Ishikawa (cell line): ENCODE measurements at regions not wholly inside any gene's neighbourhood (a gene's known extent, or its start where the extent isn't known, plus 50 kb on each side); places are given as distances from the start of the nearest gene placed in this dataset.

Experiments used
- CEBPB ChIP-seq: IDR thresholded peaks from 2 replicates; pipeline ENCODE4 v1.6.1; 2012
- EGR1 ChIP-seq: IDR thresholded peaks from 2 replicates; pipeline ENCODE4 v1.6.1; 2012
- EP300 ChIP-seq: IDR thresholded peaks from 2 replicates; pipeline ENCODE4 v1.6.1; 2012; ENCODE audit warnings: borderline replicate concordance
- MAX ChIP-seq: IDR thresholded peaks from 2 replicates; pipeline ENCODE4 v1.6.1; 2012
- NFIC ChIP-seq: IDR thresholded peaks from 2 replicates; pipeline ENCODE4 v1.6.1; 2012
- RAD21 ChIP-seq: IDR thresholded peaks from 2 replicates; pipeline ENCODE4 v1.6.1; 2012; ENCODE audit warnings: low read depth
- REST ChIP-seq: IDR thresholded peaks from 2 replicates; pipeline ENCODE4 v1.6.1; 2012; ENCODE audit warnings: low read depth, mild to moderate bottlenecking
- TAF1 ChIP-seq: IDR thresholded peaks from 2 replicates; pipeline ENCODE4 v1.6.1; 2012; ENCODE audit warnings: low read depth, mild to moderate bottlenecking
- TCF12 ChIP-seq: IDR thresholded peaks from 2 replicates; pipeline ENCODE4 v1.6.1; 2012; ENCODE audit warnings: low read depth
- USF1 ChIP-seq: IDR thresholded peaks from 2 replicates; pipeline ENCODE4 v1.6.1; 2012
- YY1 ChIP-seq: IDR thresholded peaks from 2 replicates; pipeline ENCODE4 v1.6.1; 2012; ENCODE audit warnings: low read depth
- ZBTB7A ChIP-seq: IDR thresholded peaks from 2 replicates; pipeline ENCODE4 v1.6.1; 2012; ENCODE audit warnings: low read depth

- TF ChIP-seq REST = no peak
- no peak for TF ChIP-seq TCF12
- no peak for TF ChIP-seq CEBPB
- TF ChIP-seq MAX = no peak
- peak; percentile 65 for TF ChIP-seq RAD21
- TF ChIP-seq EP300 = no peak
- no peak for TF ChIP-seq ZBTB7A
- TF ChIP-seq EGR1 = no peak
- no peak for TF ChIP-seq TAF1
- no peak for TF ChIP-seq YY1
- no peak for TF ChIP-seq NFIC
- TF ChIP-seq USF1 = no peak
Observed at GRCh38 chr3:120506828-120507774, 56.3 kb upstream of the FSTL1 start.
